ENCODE measurements at regions not wholly inside any gene's neighbourhood (a gene's known extent, or its start where the extent isn't known, plus 50 kb on each side); places are given as distances from the start of the nearest gene placed in this dataset.
"Not testable (repeated sequence)": the region's sequence is repeated elsewhere in the genome, so short reads cannot be mapped to it uniquely, and the experiment has no call there.

DNA sequence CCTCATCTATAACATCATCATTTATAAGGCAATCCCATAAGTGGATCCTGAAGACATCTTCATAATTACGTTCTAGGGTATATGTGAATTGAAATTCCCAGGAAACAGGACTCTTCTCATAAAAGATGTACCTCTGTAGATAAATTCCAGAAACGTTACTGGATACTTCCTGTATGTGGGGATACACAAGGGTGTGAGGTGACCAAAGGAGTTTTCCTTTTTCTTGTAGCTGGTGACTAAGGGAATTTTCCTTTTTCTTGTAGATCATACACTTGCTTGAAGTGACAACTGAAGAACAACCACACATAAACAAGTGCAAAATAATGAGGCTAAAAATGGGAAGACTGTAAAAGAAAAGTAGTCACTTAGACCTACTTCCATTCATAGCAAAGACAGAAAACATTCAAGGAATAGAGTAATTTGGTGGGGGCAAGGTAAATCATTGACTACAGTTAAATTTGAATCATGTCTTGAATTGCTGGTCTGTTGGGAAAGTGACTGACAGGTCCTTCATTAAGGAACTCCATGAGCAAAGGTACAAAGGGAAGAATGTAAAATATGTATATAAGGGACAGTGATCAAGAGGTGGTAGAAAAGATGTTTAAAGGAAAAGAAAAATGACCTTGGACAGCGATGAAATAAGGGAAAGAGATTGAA is 53.2 kb upstream of the UBE2E3 start:
- no peak for DNase-seq

- DNase-seq: no peak
These were observed 54.7 kb upstream of the UBE2E3 start for GRCh38 chr2:180925700-180926099.

DNA sequence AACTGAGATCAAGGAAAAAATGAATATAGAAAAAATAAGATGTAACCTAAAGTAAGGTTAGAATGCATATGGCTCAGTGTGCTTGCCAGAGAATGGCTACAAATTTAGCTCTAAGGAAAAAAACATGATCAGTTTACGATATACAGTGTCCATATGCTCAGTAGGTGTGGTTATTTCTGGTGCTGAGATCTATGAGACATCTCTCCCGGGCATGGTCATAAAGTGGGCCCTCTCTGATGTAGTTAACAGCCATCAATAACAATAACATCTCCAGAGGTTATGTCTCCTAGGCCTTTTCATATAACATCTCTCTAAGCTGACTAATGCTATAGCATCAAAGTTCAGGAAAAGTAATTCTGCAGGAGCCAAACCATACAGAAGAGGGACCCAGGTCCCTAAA is 56.3 kb upstream of the UBE2E3 start:
- no peak for DNase-seq

GRCh38 chr2:180910831-180911665 is 69.4 kb upstream of the UBE2E3 start:
- no peak for DNase-seq

GRCh38 chr2:180907731-180908130 is 72.7 kb upstream of the UBE2E3 start:
- no peak for DNase-seq

GRCh38 chr2:180905461-180905860 is 74.9 kb upstream of the UBE2E3 start:
- no peak for DNase-seq

DNA sequence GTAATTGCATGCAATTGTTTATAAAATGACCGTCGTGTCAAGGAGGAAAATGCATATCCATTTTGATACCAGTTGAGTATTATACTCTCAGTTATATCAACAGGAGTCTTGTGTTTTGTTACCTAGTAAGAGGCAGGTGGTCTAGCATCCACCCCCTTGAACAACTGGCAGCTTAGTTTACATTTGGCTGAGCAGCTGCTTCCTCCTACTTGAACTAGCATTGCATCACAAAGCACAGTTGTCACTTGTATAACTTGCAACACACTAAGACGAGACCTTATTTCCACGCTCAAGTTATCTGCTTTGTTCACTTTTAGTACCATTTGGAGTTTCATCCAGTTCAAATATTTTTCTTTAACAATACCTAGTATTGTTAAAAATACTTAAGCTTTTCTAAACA is 75.4 kb upstream of the UBE2E3 start:
- peak; percentile 11 for DNase-seq

DNA sequence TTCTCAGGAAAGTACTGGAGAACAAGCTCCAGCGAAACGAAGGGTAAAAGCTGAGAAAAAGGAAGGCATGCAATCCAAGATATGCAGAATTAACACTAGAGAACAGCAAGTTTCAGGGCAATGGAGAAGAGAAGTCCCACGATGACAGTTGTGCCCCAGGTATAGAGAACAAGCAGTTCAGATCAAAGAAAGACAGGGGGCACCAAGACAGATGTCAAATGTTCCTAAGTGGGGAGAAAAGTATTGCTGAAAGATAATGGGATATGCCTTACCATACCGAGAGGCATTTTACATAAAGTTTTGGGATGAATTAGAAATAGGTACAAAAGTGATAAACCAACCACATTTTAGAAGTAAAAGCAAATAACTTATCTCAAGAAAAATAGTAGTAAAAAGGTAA is 79.1 kb upstream of the UBE2E3 start:
- DNase-seq: no peak

- DNase-seq: no peak
These were observed 86.7 kb upstream of the UBE2E3 start for GRCh38 chr2:180893752-180894151.

DNA sequence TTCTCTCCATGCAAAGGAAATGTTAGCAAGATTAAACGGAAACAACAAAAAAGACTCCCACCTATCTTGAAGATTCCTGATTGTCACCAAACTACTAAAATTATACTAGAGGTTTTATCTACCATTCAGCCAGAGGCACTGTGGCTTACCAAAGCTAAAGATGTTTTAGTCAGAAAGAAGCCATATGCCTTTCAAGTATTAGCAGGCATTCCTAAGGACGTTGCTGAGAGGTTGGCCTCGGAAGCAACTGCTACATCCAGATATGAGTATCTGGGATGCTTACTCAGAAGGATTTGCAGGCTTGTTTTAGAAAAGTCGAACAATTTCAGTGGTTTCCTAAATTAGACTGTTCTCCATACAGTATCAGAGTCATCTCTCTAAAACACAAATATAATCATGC is 88.3 kb upstream of the UBE2E3 start:
- DNase-seq: no peak

DNA sequence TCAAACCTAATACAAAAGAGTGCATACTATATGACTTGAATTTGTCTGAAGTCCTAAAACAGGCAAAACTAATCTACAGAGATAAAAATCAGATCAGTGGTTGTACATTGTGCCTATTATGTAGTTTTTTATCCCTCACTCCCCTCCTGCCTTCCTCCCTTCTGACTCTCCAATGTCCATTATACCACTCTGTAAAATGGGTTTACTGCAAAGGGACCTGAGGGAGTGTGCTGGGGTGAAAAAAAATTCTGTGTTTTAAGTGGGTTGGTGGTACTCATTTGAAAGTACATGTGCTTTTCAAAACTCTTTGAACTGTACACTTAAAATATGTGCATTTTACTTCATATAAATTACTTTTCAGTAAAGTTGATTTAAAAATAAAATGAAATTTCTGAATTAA is 89.0 kb upstream of the UBE2E3 start:
- DNase-seq: no peak

DNA sequence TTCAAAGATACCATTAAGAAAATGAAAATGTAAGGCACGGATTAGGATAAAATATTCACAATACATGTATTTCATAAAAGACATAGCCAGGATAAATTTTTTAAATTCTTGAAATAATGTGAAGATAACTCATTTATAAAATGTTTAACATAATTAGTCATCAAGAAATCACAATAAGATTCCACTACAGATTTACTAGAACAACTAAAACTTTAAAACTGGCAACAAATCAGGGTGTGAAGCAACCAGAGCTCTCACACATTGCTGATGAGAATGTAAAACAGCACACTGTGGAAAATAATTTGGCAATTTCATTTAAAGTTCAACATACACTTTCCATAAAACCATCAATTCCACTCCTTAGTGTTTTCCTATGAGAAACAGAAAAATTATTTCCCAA is 89.6 kb upstream of the UBE2E3 start:
- DNase-seq: no peak

- DNase-seq: no peak
These were observed 97.4 kb upstream of the UBE2E3 start for GRCh38 chr2:180882959-180883358.

GRCh38 chr2:180876506-180876905 is 103.9 kb upstream of the UBE2E3 start:
- DNase-seq: no peak

DNA sequence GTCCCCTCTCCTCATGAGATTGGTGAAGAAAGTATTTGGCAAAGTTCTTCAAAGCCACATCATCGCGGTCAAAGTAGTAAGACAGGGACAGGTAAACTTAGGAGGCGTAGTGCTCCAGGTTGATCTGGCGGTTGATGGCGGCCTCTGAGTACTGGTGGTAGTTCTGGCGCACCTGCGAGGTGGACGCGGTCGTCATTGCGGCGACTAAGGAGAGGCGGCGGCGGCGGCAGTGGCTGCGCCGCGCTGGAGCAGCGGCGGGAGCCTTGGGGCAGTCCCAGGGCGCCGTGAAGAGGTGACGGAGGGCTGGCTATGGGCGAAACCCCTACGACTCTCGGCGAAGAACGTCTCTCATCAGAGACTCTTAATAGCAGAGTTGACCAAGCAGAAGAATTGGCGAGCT is 107.2 kb upstream of the UBE2E3 start:
- DNase-seq: no peak

- DNase-seq: not testable (repeated sequence)
These were observed 107.6 kb upstream of the UBE2E3 start for GRCh38 chr2:180872781-180873180.

DNA sequence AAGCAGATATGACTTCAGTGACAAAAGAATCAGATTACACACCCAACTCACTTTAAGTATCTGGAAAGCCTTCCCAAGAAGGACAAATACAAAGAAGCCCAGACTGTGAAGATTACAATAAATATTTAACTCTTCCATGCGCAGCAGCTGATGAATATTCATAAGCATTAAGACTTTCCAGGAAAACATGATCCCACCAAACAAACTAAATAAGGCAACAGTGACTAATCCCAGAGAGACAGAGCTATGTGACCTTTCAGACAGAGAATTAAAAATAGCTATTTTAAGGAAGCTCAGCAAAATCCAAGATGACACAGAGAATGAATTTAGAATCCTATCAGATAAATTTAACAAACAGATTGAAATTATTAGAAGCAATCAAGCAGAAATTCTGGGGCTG is 108.2 kb upstream of the UBE2E3 start:
- DNase-seq: no peak

- no peak for DNase-seq
These were observed 108.8 kb upstream of the UBE2E3 start for GRCh38 chr2:180871649-180872048.

GRCh38 chr2:180849851-180850250 is 130.6 kb upstream of the UBE2E3 start:
- DNase-seq: no peak

GRCh38 chr2:180848393-180848792 is 132.0 kb upstream of the UBE2E3 start:
- no peak for DNase-seq

- DNase-seq: no peak
These were observed 133.5 kb upstream of the UBE2E3 start for GRCh38 chr2:180846756-180847472.

DNA sequence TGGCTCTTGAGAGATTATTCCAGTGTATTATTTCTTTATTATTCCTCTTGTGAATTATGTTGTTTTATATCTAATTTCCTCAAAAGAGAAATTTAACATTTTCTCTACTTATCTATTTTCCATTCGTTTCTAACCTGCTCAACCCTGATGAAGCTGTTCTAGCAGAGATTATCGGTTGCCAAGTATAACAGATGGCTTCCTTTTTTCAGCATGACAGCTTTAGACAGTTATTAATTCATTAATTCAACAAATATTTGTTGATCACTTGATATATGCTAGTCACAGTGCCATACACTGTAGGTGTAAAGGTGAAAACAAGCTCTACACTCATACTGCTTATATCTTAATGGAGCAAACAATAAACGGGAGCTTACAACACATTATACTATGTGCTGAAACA is 137.9 kb upstream of the UBE2E3 start:
- DNase-seq: no peak

DNA sequence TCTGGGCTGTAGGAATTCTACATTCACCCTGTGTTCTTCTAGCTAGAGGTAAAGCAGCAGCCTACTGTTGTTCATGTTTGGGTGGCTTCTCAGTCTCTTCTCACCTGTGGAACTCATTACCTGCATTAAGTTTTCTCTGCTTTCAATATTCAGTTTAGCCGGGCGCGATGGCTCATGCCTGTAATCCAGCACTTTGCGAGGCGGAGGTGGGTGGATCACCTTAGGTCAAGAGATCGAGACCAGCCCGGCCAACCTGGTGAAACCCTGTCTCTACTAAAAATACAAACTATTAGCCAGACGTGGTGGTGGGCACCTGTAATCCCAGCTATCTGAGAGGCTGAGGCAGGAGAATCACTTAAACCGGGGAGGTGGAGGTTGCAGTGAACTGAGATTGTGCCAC is 139.8 kb upstream of the UBE2E3 start:
- no peak for DNase-seq

- DNase-seq: no peak
These were observed 150.6 kb upstream of the UBE2E3 start for GRCh38 chr2:180829836-180830235.
